ENCODE measurements at regions not wholly inside any gene's neighbourhood (a gene's known extent, or its start where the extent isn't known, plus 50 kb on each side); places are given as distances from the start of the nearest gene placed in this dataset.

- ChIA-PET CTCF (no interaction called here), POLR2A (no interaction called here)
- no peak overlapping the region for H3K4me3 ChIP-seq (ENCODE audit: low read depth, low read length)
- TF ChIP-seq CTCF (IDR thresholded peaks at IDR 0.05; ENCODE audit: insufficient read depth, low read length, missing control alignments): no peak
- no peak for DNase-seq (ENCODE audit: low read depth, low spot score)
Observed at GRCh38 chr3:168730073-168730472, 634.3 kb upstream of the GOLIM4 start.

GRCh38 chr3:168722091-168722490 lies 626.4 kb upstream of the GOLIM4 start:
- DNase-seq (ENCODE audit: low read depth, low spot score): no peak
- no peak overlapping the region for H3K4me3 ChIP-seq (ENCODE audit: low read depth, low read length)
- CTCF ChIA-PET: no interaction called here
- no peak for TF ChIP-seq CTCF (IDR thresholded peaks at IDR 0.05; ENCODE audit: insufficient read depth, low read length, missing control alignments)
- POLR2A ChIA-PET: no interaction called here

GRCh38 chr3:168714609-168715240 lies 619.0 kb upstream of the GOLIM4 start:
- POLR2A ChIA-PET: no interaction called here
- TF ChIP-seq CTCF (IDR thresholded peaks at IDR 0.05; ENCODE audit: insufficient read depth, low read length, missing control alignments): no peak

GRCh38 chr3:168709073-168709472 lies 613.3 kb upstream of the GOLIM4 start:
- CTCF ChIA-PET: no interaction called here

More at GRCh38 chr3:168714609-168715240, 619.0 kb upstream of the GOLIM4 start:
- no peak for DNase-seq (ENCODE audit: low read depth, low spot score)
- no peak overlapping the region for H3K4me3 ChIP-seq (ENCODE audit: low read depth, low read length)
- CTCF ChIA-PET: no interaction called here

GRCh38 chr3:168707900-168708299 lies 612.2 kb upstream of the GOLIM4 start:
- POLR2A ChIA-PET: no interaction called here
- TF ChIP-seq CTCF (IDR thresholded peaks at IDR 0.05; ENCODE audit: insufficient read depth, low read length, missing control alignments): no peak
- CTCF ChIA-PET: no interaction called here
- H3K4me3 ChIP-seq (ENCODE audit: low read depth, low read length): no peak overlapping the region
- no peak for DNase-seq (ENCODE audit: low read depth, low spot score)

More at GRCh38 chr3:168709073-168709472, 613.3 kb upstream of the GOLIM4 start:
- TF ChIP-seq CTCF (IDR thresholded peaks at IDR 0.05; ENCODE audit: insufficient read depth, low read length, missing control alignments): no peak
- H3K4me3 ChIP-seq (ENCODE audit: low read depth, low read length): no peak overlapping the region
- POLR2A ChIA-PET: no interaction called here
- no peak for DNase-seq (ENCODE audit: low read depth, low spot score)

GRCh38 chr3:168705412-168705811 lies 609.7 kb upstream of the GOLIM4 start:
- no peak for DNase-seq (ENCODE audit: low read depth, low spot score)
- CTCF ChIA-PET: no interaction called here

More at GRCh38 chr3:168705412-168705811, 609.7 kb upstream of the GOLIM4 start:
- POLR2A ChIA-PET: no interaction called here
- no peak for TF ChIP-seq CTCF (IDR thresholded peaks at IDR 0.05; ENCODE audit: insufficient read depth, low read length, missing control alignments)
- H3K4me3 ChIP-seq (ENCODE audit: low read depth, low read length): no peak overlapping the region

Measured in AG04449 (cell line).